Spleen (tissue), 11 donors: ENCODE measurements at regions not wholly inside any gene's neighbourhood (a gene's known extent, or its start where the extent isn't known, plus 50 kb on each side); places are given as distances from the start of the nearest gene placed in this dataset.

Experiments used
- DNase-seq: peaks from one replicate; pipeline ENCODE4 v3.0.0-alpha.2; 2020
- H3K27ac ChIP-seq, 8 donors: fragments of 200-600 bp; sonication (generic) in 7 of 8; 1 replicate in 4 of 8; 2 replicates in 4 of 8; pipeline versions ENCODE4 v1.5.0 to v1.8.0; 2016 to 2021; ENCODE audit warnings: inconsistent platforms in 4 of 8, mild to moderate bottlenecking in 4 of 8, moderate library complexity in 1 of 8
- H3K27me3 ChIP-seq, 7 donors: fragments of 200-600 bp; sonication (generic) in 6 of 7; replicated peaks in 1 of 7; 1 replicate in 4 of 7; 2 replicates in 3 of 7; pipeline versions ENCODE4 v1.5.0 to v1.8.0; 2016 to 2021; ENCODE audit warnings: inconsistent platforms in 3 of 7, mild to moderate bottlenecking in 1 of 7
- H3K36me3 ChIP-seq, 6 donors: fragments of 200-600 bp; sonication (generic) in 5 of 6; 1 replicate in 4 of 6; 2 replicates in 2 of 6; pipeline versions ENCODE4 v1.5.0 to v1.8.0; 2016 to 2021; ENCODE audit warnings: inconsistent platforms in 2 of 6
- H3K4me1 ChIP-seq, 6 donors: fragments of 200-600 bp; sonication (generic) in 5 of 6; 1 replicate in 3 of 6; 2 replicates in 3 of 6; pipeline versions ENCODE4 v1.5.0 to v1.8.0; 2016 to 2021; ENCODE audit warnings: inconsistent platforms in 3 of 6
- H3K4me3 ChIP-seq, 8 donors: fragments of 200-600 bp; sonication (generic) in 7 of 8; 1 replicate in 4 of 8; 2 replicates in 4 of 8; pipeline versions ENCODE4 v1.5.0 to v1.8.0; 2016 to 2021; ENCODE audit warnings: inconsistent platforms in 4 of 8, mild to moderate bottlenecking in 4 of 8, moderate library complexity in 2 of 8
- H3K9me3 ChIP-seq, 8 donors: fragments of 200-600 bp; sonication (generic) in 7 of 8; 1 replicate in 4 of 8; 2 replicates in 4 of 8; pipeline versions ENCODE4 v1.5.0 to v1.8.0; 2016 to 2021; ENCODE audit warnings: inconsistent platforms in 4 of 8
- POLR2A ChIP-seq, 3 donors: fragments of 450-650 bp; IDR thresholded peaks; one replicate each; pipeline ENCODE4 v1.5.1; 2017; ENCODE audit warnings: antibody characterized with exemption in 3 of 3, mild to moderate bottlenecking in 1 of 3
- POLR2AphosphoS5 ChIP-seq, 3 donors: sonication (generic); formaldehyde crosslinking; IDR thresholded peaks; one replicate each; pipeline ENCODE4 v1.5.1; 2017; ENCODE audit warnings: antibody characterized with exemption in 3 of 3
- WGBS, 5 donors: extraction: QIAGEN DNeasy Blood & Tissue Kit in 3 of 5; methylation state at CpG; one replicate each; pipeline versions ENCODE4 v1.1.5 to v1.1.7; 2013 to 2018; 5-methylcytosine and 5-hydroxymethylcytosine counted together
- intact Hi-C: fragments of 100-400 bp; cut with DNase I; formaldehyde crosslinking; loops from one replicate; pipeline ENCODE4 v1.15.0; 2023; ENCODE audit warnings: low total_unique reads
- TF ChIP-seq, protein P1 (sequence below), 11 experiments: fragments of 200-600 bp in 7 of 11; fragments of 450-650 bp in 4 of 11; sonication (generic) in 4 of 11; IDR thresholded peaks in 8 of 11; conservative IDR thresholded peaks in 3 of 11; 1 replicate in 7 of 11; 2 replicates in 4 of 11; pipeline versions ENCODE4 v1.4.0 to v1.8.0; 2016 to 2021; ENCODE audit warnings: antibody characterized with exemption in 11 of 11, inconsistent platforms in 4 of 11, mild to moderate bottlenecking in 1 of 11
- donor health status: healthy with polysubstance abuse.
- donor health status: DM: no; HTN: no; CAD: no; lungs with moderate emphysema.
- donor health status: DM: no; HTN: no; CAD: no.
- donor health status: Bipolar disorder and iron deficiency.
- donor health status: healthy.
- donor health status: DM: no; HTN: no; CAD: no.
- donor health status: DM: yes; HTN: yes; CAD: no.

GRCh38 chr2:234741976-234742375, 209.8 kb upstream of the SH3BP4 start:
- no peak overlapping the region for H3K4me3 ChIP-seq
- H3K9me3 ChIP-seq: peaks cover 0 to 7% (median 0%) of the 10 kb centered on the region in 8 donors
- DNase-seq: no peak
- no peaks in the 10 kb centered on the region for H3K36me3 ChIP-seq
- H3K4me1 ChIP-seq: no peaks in the 10 kb centered on the region
- no peak for TF ChIP-seq POLR2AphosphoS5 (IDR thresholded peaks at IDR 0.05)
- TF ChIP-seq POLR2A (IDR thresholded peaks at IDR 0.05): no peak
- peaks cover 0 to 7% (median 0%) of the 10 kb centered on the region in 7 donors for H3K27me3 ChIP-seq
- intact Hi-C loops: no loop called here
- no peak overlapping the region for H3K27ac ChIP-seq

- intact Hi-C loops: no loop called here
- TF ChIP-seq, protein P1, sequence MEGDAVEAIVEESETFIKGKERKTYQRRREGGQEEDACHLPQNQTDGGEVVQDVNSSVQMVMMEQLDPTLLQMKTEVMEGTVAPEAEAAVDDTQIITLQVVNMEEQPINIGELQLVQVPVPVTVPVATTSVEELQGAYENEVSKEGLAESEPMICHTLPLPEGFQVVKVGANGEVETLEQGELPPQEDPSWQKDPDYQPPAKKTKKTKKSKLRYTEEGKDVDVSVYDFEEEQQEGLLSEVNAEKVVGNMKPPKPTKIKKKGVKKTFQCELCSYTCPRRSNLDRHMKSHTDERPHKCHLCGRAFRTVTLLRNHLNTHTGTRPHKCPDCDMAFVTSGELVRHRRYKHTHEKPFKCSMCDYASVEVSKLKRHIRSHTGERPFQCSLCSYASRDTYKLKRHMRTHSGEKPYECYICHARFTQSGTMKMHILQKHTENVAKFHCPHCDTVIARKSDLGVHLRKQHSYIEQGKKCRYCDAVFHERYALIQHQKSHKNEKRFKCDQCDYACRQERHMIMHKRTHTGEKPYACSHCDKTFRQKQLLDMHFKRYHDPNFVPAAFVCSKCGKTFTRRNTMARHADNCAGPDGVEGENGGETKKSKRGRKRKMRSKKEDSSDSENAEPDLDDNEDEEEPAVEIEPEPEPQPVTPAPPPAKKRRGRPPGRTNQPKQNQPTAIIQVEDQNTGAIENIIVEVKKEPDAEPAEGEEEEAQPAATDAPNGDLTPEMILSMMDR (IDR thresholded peaks at IDR 0.05 in 8 of 11, conservative IDR thresholded peaks at IDR 0.05 in 3 of 11): no peak
- TF ChIP-seq POLR2AphosphoS5 (IDR thresholded peaks at IDR 0.05) (no peak), POLR2A (IDR thresholded peaks at IDR 0.05) (no peak)
- H3K4me1 ChIP-seq: no peaks in the 10 kb centered on the region
- H3K4me3 ChIP-seq: no peak overlapping the region
- no peak for DNase-seq
- H3K27me3 ChIP-seq: peaks cover 0 to 8% (median 0%) of the 10 kb centered on the region in 7 donors
- peaks cover 0 to 16% (median 11%) of the 10 kb centered on the region in 8 donors for H3K9me3 ChIP-seq
- no peaks in the 10 kb centered on the region for H3K36me3 ChIP-seq
- H3K27ac ChIP-seq: no peak overlapping the region
Measured at GRCh38 chr2:234739061-234739460, 212.8 kb upstream of the SH3BP4 start.

GRCh38 chr2:234735829-234736228, 216.0 kb upstream of the SH3BP4 start:
- 95 to 100% (median 96%) methylated on average over 2 of the region's 2 CpGs for WGBS, 5 donors
- H3K36me3 ChIP-seq: no peaks in the 10 kb centered on the region

GRCh38 chr2:234733795-234734600, 217.8 kb upstream of the SH3BP4 start:
- no peaks in the 10 kb centered on the region for H3K36me3 ChIP-seq
- intact Hi-C loops: no loop called here
- peaks cover 0 to 5% (median 0%) of the 10 kb centered on the region in 6 donors for H3K4me1 ChIP-seq
- H3K4me3 ChIP-seq: no peak overlapping the region
- no peak for TF ChIP-seq POLR2A (IDR thresholded peaks at IDR 0.05)
- TF ChIP-seq POLR2AphosphoS5 (IDR thresholded peaks at IDR 0.05): no peak
- TF ChIP-seq, protein P1 (IDR thresholded peaks at IDR 0.05 in 8 of 11, conservative IDR thresholded peaks at IDR 0.05 in 3 of 11): no peak
- no peak for DNase-seq
- H3K27ac ChIP-seq: no peak overlapping the region
- peaks cover 0 to 16% (median 8%) of the 10 kb centered on the region in 8 donors for H3K9me3 ChIP-seq
- H3K27me3 ChIP-seq: peaks cover 0 to 8% (median 0%) of the 10 kb centered on the region in 7 donors
- 69 to 78% (median 71%) methylated on average over 6 of the region's 6 CpGs for WGBS, 5 donors

More at GRCh38 chr2:234735829-234736228, 216.0 kb upstream of the SH3BP4 start:
- Histone ChIP-seq H3K4me1 (no peaks in the 10 kb centered on the region), H3K4me3 (no peak overlapping the region), H3K27me3 (peaks cover 0 to 8% (median 0%) of the 10 kb centered on the region in 7 donors), H3K27ac (no peak overlapping the region), H3K9me3 (peaks cover 0 to 16% (median 8%) of the 10 kb centered on the region in 8 donors)
- TF ChIP-seq POLR2A (IDR thresholded peaks at IDR 0.05) (no peak), POLR2AphosphoS5 (IDR thresholded peaks at IDR 0.05) (no peak)
- TF ChIP-seq, protein P1 (IDR thresholded peaks at IDR 0.05 in 8 of 11, conservative IDR thresholded peaks at IDR 0.05 in 3 of 11): no peak
- intact Hi-C loops: no loop called here
- no peak for DNase-seq
